ENCODE measurements at regions not wholly inside any gene's neighbourhood (a gene's known extent, or its start where the extent isn't known, plus 50 kb on each side); places are given as distances from the start of the nearest gene placed in this dataset.
A peak's percentile ranks its signal among the peaks of the same experiment; 100 is the strongest.

DNA sequence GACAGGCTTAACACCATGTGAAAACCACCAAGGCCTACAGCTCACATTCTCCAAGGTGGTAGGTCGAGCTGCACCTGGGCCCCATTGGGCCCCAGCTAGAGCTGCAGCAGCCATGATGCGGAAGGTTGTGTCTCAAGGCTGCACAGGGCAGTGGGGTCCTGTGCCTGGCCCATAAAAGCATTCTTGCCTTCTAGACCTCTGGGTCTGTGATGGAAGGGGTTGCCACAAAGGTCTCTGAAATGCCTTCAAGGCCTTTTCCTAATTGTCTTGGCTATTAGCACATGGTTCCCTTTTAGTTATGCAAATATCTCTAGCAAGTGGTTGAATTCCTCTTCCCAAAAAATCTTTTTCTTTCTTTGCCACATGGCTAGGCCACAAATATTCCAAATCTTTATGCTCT is 52.5 kb upstream of the C11orf58 start:
- no peaks in the 10 kb centered on the region for H3K4me1 ChIP-seq (ENCODE audit: low read length)

DNA sequence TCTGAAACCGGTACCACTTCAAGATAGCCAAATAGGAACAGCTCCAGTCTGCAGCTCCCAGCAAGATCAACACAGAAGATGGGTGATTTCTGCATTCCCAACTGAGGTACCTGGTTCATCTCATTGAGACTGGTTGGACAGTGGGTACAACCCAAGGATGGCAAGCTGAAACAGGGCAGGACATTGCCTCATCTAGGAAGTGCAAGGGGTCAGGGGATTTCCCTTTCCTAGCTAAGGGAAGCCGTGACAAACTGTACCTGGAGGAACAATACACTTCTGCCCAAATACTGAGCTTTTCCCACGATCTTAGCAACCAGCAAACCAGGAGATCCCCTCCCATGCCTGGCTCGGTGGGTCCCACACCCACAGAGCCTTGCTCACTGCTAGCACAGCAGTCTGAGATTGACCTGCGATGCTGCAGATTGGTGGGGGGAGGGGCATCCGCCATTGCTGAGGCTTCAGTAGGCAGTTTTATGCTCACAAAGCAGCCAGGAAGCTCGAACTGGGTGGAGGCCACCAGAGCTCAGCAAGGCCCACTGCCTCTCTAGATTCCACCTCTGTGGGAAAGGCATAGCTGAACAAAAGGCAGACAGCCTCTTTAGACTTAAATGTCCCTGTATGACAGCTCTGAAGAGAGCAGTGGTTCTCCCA is 59.9 kb upstream of the C11orf58 start:
- H4K20me1 ChIP-seq (ENCODE audit: insufficient read depth, low read length), result no peaks in the 10 kb centered on the region
- H3K79me2 ChIP-seq (ENCODE audit: low read length), result no peaks in the 10 kb centered on the region
- no peak overlapping the region for H3K27ac ChIP-seq (ENCODE audit: low read length)
- no peak overlapping the region for H3K4me2 ChIP-seq (ENCODE audit: low read length)
- H3K4me3 ChIP-seq (ENCODE audit: low read length), result no peak overlapping the region
- TF ChIP-seq EZH2phosphoT487 (IDR thresholded peaks at IDR 0.05; ENCODE audit: low read depth), result no peak
- TF ChIP-seq, protein P1, sequence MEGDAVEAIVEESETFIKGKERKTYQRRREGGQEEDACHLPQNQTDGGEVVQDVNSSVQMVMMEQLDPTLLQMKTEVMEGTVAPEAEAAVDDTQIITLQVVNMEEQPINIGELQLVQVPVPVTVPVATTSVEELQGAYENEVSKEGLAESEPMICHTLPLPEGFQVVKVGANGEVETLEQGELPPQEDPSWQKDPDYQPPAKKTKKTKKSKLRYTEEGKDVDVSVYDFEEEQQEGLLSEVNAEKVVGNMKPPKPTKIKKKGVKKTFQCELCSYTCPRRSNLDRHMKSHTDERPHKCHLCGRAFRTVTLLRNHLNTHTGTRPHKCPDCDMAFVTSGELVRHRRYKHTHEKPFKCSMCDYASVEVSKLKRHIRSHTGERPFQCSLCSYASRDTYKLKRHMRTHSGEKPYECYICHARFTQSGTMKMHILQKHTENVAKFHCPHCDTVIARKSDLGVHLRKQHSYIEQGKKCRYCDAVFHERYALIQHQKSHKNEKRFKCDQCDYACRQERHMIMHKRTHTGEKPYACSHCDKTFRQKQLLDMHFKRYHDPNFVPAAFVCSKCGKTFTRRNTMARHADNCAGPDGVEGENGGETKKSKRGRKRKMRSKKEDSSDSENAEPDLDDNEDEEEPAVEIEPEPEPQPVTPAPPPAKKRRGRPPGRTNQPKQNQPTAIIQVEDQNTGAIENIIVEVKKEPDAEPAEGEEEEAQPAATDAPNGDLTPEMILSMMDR (IDR thresholded peaks at IDR 0.05; ENCODE audit: low read depth, low read length), result no peak
- no peaks in the 10 kb centered on the region for H3K36me3 ChIP-seq (replicated peaks; ENCODE audit: low read depth, low read length)
- H2AFZ ChIP-seq (ENCODE audit: low read depth, low read length), result no peak overlapping the region
- no peaks in the 10 kb centered on the region for H3K4me1 ChIP-seq (ENCODE audit: low read length)
- no peaks in the 10 kb centered on the region for H3K27me3 ChIP-seq (ENCODE audit: low read depth, low read length)
- H3K9ac ChIP-seq (ENCODE audit: low read length), result no peak overlapping the region
- H3K9me3 ChIP-seq (ENCODE audit: insufficient read depth, low read length), result no peaks in the 10 kb centered on the region

More for the DNA sequence above, 52.5 kb upstream of the C11orf58 start:
- Histone ChIP-seq H3K4me3 (ENCODE audit: low read length) (no peak overlapping the region), H3K4me2 (ENCODE audit: low read length) (no peak overlapping the region), H2AFZ (ENCODE audit: low read depth, low read length) (no peak overlapping the region), H3K9me3 (ENCODE audit: insufficient read depth, low read length) (no peaks in the 10 kb centered on the region), H3K79me2 (ENCODE audit: low read length) (no peaks in the 10 kb centered on the region), H3K27ac (ENCODE audit: low read length) (no peak overlapping the region), H3K36me3 (replicated peaks; ENCODE audit: low read depth, low read length) (no peaks in the 10 kb centered on the region), H4K20me1 (ENCODE audit: insufficient read depth, low read length) (no peaks in the 10 kb centered on the region), H3K27me3 (ENCODE audit: low read depth, low read length) (no peaks in the 10 kb centered on the region), H3K9ac (ENCODE audit: low read length) (no peak overlapping the region)
- no peak for TF ChIP-seq EZH2phosphoT487 (IDR thresholded peaks at IDR 0.05; ENCODE audit: low read depth)

DNA sequence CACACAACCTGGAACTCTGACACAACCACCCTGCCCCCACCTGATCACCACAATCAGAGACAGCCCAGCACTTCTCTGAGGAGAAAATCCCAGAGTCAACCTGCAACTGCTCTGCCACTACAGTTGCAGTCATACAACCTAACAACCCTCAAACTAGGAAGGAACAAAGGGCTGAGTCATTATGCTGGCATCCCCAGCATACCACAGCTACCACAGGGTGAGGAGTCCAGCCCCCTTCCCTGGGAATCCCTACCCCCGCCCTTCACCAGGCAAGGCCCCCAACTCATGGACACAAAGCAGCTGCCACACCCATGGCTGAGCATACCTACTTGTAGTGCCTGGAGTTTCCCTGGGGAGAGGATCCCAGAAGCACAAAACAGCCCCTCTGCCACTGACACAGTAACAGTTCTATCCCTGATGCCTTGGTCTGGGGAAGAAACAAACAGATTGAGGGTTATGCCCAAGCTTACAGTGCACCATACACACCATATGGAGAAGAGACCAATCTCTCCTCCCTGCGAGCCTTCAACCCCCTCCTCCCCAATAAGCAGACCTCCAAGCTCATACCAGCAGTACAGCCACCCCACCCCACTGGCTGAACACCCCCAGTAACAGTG is 68.5 kb upstream of the C11orf58 start:
- H3K4me1 ChIP-seq (ENCODE audit: low read length), result no peaks in the 10 kb centered on the region
- H3K27ac ChIP-seq (ENCODE audit: low read length), result no peak overlapping the region
- no peak overlapping the region for H2AFZ ChIP-seq (ENCODE audit: low read depth, low read length)
- H3K27me3 ChIP-seq (ENCODE audit: low read depth, low read length), result no peaks in the 10 kb centered on the region
- no peak overlapping the region for H3K9ac ChIP-seq (ENCODE audit: low read length)
- no peaks in the 10 kb centered on the region for H3K36me3 ChIP-seq (replicated peaks; ENCODE audit: low read depth, low read length)
- no peak overlapping the region for H3K4me2 ChIP-seq (ENCODE audit: low read length)
- no peak overlapping the region for H3K4me3 ChIP-seq (ENCODE audit: low read length)
- TF ChIP-seq, protein P1 (IDR thresholded peaks at IDR 0.05; ENCODE audit: low read depth, low read length), result no peak
- no peak for TF ChIP-seq EZH2phosphoT487 (IDR thresholded peaks at IDR 0.05; ENCODE audit: low read depth)
- no peaks in the 10 kb centered on the region for H3K9me3 ChIP-seq (ENCODE audit: insufficient read depth, low read length)
- no peaks in the 10 kb centered on the region for H3K79me2 ChIP-seq (ENCODE audit: low read length)
- H4K20me1 ChIP-seq (ENCODE audit: insufficient read depth, low read length), result no peaks in the 10 kb centered on the region

DNA sequence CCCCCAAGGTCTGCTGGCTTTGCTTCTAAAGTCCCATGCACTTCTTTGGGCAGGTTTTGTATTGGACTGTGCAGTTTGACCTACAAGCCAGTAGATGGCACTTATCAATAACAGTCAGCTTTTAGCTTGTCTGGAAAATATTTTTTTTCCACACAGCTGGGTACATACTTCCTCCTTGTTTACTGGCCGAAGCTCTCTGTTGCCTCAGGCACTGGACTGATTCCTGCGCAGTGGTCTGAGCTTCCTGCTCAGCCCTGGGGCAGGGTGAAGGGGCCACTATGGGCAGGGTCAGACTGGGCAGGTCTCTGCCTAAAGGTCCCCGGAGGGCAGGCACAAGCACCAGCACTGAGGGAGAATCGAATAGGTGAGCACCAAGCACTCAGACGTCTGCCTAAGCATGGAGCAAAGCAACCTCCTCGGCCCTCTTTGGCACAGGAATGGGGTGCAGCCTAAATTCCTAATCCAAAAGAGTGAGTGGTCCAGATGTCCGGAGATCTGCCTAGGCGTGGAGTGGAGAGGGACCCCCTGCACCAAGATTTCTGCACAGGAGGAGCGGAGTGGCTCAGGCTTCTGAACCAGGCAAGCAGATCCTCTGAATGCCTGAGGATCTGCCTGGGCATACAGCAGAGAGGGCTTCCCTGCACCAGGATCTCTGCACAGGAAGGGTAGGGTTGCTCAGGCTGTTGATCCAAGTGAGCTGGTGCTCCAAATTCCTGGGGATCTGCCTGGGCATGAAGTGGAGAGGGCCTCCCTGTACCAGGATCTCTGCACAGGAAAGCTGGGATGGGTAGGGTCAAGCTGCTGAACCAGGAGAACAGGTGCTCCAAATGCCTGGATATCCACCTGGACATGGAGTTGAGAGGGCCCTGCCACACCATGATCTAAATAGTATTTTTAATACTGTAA is 105.9 kb upstream of the C11orf58 start:
- no peak overlapping the region for H3K9ac ChIP-seq (ENCODE audit: low read length)
- no peak overlapping the region for H3K4me3 ChIP-seq (ENCODE audit: low read length)
- no peak overlapping the region for H3K27ac ChIP-seq (ENCODE audit: low read length)
- H3K4me1 ChIP-seq (ENCODE audit: low read length), result no peaks in the 10 kb centered on the region
- no peaks in the 10 kb centered on the region for H4K20me1 ChIP-seq (ENCODE audit: insufficient read depth, low read length)
- H3K4me2 ChIP-seq (ENCODE audit: low read length), result peak overlapping the region; percentile 10
- peak overlapping the region; percentile 78 for H2AFZ ChIP-seq (ENCODE audit: low read depth, low read length)
- no peak for TF ChIP-seq EZH2phosphoT487 (IDR thresholded peaks at IDR 0.05; ENCODE audit: low read depth)
- TF ChIP-seq, protein P1 (IDR thresholded peaks at IDR 0.05; ENCODE audit: low read depth, low read length), result peak; percentile 64
- H3K79me2 ChIP-seq (ENCODE audit: low read length), result no peaks in the 10 kb centered on the region
- no peaks in the 10 kb centered on the region for H3K36me3 ChIP-seq (replicated peaks; ENCODE audit: low read depth, low read length)
- no peaks in the 10 kb centered on the region; the same call in 1 of the 2 replicates for H3K9me3 ChIP-seq (ENCODE audit: insufficient read depth, low read length)
- no peaks in the 10 kb centered on the region for H3K27me3 ChIP-seq (ENCODE audit: low read depth, low read length)
